ENCODE measurements at regions not wholly inside any gene's neighbourhood (a gene's known extent, or its start where the extent isn't known, plus 50 kb on each side); places are given as distances from the start of the nearest gene placed in this dataset.

DNA sequence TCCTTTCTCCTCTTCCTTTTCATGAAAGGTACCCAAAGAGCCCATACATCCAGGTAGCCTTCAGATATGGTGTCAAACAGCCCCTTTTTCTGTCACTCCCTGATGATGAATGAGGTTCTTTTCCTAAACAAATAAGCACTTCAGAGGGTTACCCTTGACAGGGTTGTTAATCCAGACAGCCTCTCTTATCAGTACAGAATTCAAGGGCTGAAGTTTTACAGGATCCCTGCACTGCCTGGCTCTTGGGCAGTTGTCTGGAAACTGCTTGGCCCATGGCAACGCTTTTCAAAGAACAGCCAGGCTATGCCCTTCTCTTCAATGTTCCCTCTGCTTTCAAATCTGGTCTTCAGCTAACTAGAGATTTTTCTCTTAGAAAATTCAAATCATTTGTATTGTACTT is 352.6 kb upstream of the FAM241A start:
- TF ChIP-seq CTCF (IDR thresholded peaks at IDR 0.05; ENCODE audit: extremely low read depth in 1 of 2, insufficient read depth in 1 of 2, low read depth in 1 of 2, low read length in 2 of 2), result no peak
- no peak for TF ChIP-seq MYC (IDR thresholded peaks at IDR 0.05; ENCODE audit: low read depth, low read length)
- TF ChIP-seq JUN (IDR thresholded peaks at IDR 0.05; ENCODE audit: borderline replicate concordance, insufficient read depth, insufficient read length, low read depth), result no peak
- TF ChIP-seq POLR2AphosphoS5 (IDR thresholded peaks at IDR 0.05; ENCODE audit: insufficient read depth, low read depth, low read length), result no peak

Data from endothelial cell of umbilical vein (primary cell).